IMR-90 (cell line): ENCODE measurements at regions not wholly inside any gene's neighbourhood (a gene's known extent, or its start where the extent isn't known, plus 50 kb on each side); places are given as distances from the start of the nearest gene placed in this dataset.
"Not testable (repeated sequence)": the region's sequence is repeated elsewhere in the genome, so short reads cannot be mapped to it uniquely, and the experiment has no call there.

ENCODE experiments used
- ATAC-seq: fragments of 200-7000 bp; cut with Tn5 transposase; 2 replicates; pipeline ENCODE4 v1.9.1; 2020; ENCODE audit warnings: low read depth, mild to moderate bottlenecking, moderate library complexity
- BruUV-seq: library from RNA; stranded (reverse); fragments of 400-500 nt; replicated peaks from 2 replicates; lab custom pipeline; 2021; lab: Mats Ljungman, UMichigan
- CTCF ChIA-PET: fragments of 300-600 bp; formaldehyde crosslinking; extraction: SDS; loops from one replicate; lab custom pipeline; 2021; ENCODE audit warnings: antibody characterized with exemption; lab: Yijun Ruan, JAX
- POLR2A ChIA-PET: fragments of 300-600 bp; sonication (Branson Sonifier 250); formaldehyde crosslinking; loops from one replicate; lab custom pipeline; 2022; ENCODE audit warnings: antibody characterized with exemption; ENCODE audit not compliant: unreplicated experiment; lab: Charles Lee
- DNase-seq: peaks from one replicate; pipeline ENCODE4 v3.0.0; 2013
- H2AFZ ChIP-seq: replicated peaks from 2 replicates; pipeline ENCODE3; 2013; ENCODE audit warnings: low read length, mild to moderate bottlenecking; ENCODE audit not compliant: poor library complexity
- H2AK5ac ChIP-seq: 2 replicates; pipeline ENCODE4 v1.6.1; 2013; ENCODE audit warnings: low read depth, low read length, inconsistent platforms
- H2AK9ac ChIP-seq: replicated peaks from 2 replicates; pipeline ENCODE3; 2013; ENCODE audit warnings: mild to moderate bottlenecking, low read depth, low read length, moderate library complexity; ENCODE audit not compliant: poor library complexity
- H2BK120ac ChIP-seq: 2 replicates; pipeline ENCODE4 v1.6.1; 2013; ENCODE audit warnings: low read depth, low read length, inconsistent platforms
- H2BK15ac ChIP-seq: 3 replicates; pipeline ENCODE4 v1.6.1; 2013; ENCODE audit warnings: low read depth, low read length, inconsistent platforms
- H2BK20ac ChIP-seq: 2 replicates; pipeline ENCODE4 v1.6.1; 2013; ENCODE audit warnings: low read depth, mild to moderate bottlenecking, inconsistent platforms, low read length, moderate library complexity
- H2BK5ac ChIP-seq: 2 replicates; pipeline ENCODE4 v1.6.1; 2013; ENCODE audit warnings: mild to moderate bottlenecking, low read depth, low read length, inconsistent platforms; ENCODE audit not compliant: poor library complexity, severe bottlenecking
- H3K14ac ChIP-seq: replicated peaks from 2 replicates; pipeline ENCODE4 v1.6.1; 2013; ENCODE audit warnings: low read depth, low read length, inconsistent platforms
- H3K18ac ChIP-seq: 2 replicates; pipeline ENCODE4 v1.6.1; 2013; ENCODE audit warnings: low read depth, low read length, control low read depth
- H3K23ac ChIP-seq: 2 replicates; pipeline ENCODE4 v1.6.1; 2013; ENCODE audit warnings: low read depth, low read length, inconsistent platforms
- H3K27ac ChIP-seq: 2 replicates; pipeline ENCODE4 v1.5.1; 2013; ENCODE audit warnings: mild to moderate bottlenecking, control low read depth, low read length; ENCODE audit not compliant: insufficient read depth
- H3K27me3 ChIP-seq: 2 replicates; pipeline ENCODE4 v1.6.1; 2013; ENCODE audit warnings: low read length; ENCODE audit not compliant: control insufficient read depth, insufficient read depth
- H3K36me3 ChIP-seq: 2 replicates; pipeline ENCODE4 v1.6.1; 2013; ENCODE audit warnings: low read length, mixed read lengths; ENCODE audit not compliant: control insufficient read depth, insufficient read depth
- H3K4ac ChIP-seq: 2 replicates; pipeline ENCODE4 v1.6.1; 2013; ENCODE audit warnings: low read depth, low read length, inconsistent platforms
- H3K4me1 ChIP-seq: 2 replicates; pipeline ENCODE4 v1.6.1; 2013; ENCODE audit warnings: low read length, mixed read lengths; ENCODE audit not compliant: control insufficient read depth, insufficient read depth
- H3K4me2 ChIP-seq: 2 replicates; pipeline ENCODE4 v1.6.1; 2013; ENCODE audit warnings: low read depth, mild to moderate bottlenecking, control low read depth, low read length, moderate library complexity
- H3K4me3 ChIP-seq: 2 replicates; pipeline ENCODE4 v1.5.1; 2013; ENCODE audit warnings: low read depth, mild to moderate bottlenecking, control low read depth, low read length, moderate library complexity; ENCODE audit not compliant: insufficient read depth
- H3K56ac ChIP-seq: 2 replicates; pipeline ENCODE4 v1.6.1; 2013; ENCODE audit warnings: low read length, inconsistent platforms; ENCODE audit not compliant: insufficient read depth; ENCODE audit errors: extremely low read depth
- H3K79me1 ChIP-seq, 2 experiments: 2 replicates each; pipeline ENCODE4 v1.6.1; 2013; ENCODE audit warnings: low read length in 2 of 2, inconsistent platforms in 1 of 2, low read depth in 1 of 2
- H3K9ac ChIP-seq: 2 replicates; pipeline ENCODE4 v1.6.1; 2013; ENCODE audit warnings: low read depth, low read length, control low read depth
- H3K9me1 ChIP-seq: 2 replicates; pipeline ENCODE4 v1.6.1; 2013; ENCODE audit warnings: low read length, inconsistent platforms; ENCODE audit not compliant: insufficient read depth
- H3K9me3 ChIP-seq: 2 replicates; pipeline ENCODE4 v1.6.1; 2013; ENCODE audit warnings: low read length; ENCODE audit not compliant: control insufficient read depth, insufficient read depth
- H4K20me1 ChIP-seq: 2 replicates; pipeline ENCODE4 v1.6.1; 2013; ENCODE audit warnings: low read length, inconsistent platforms; ENCODE audit not compliant: insufficient read depth
- H4K5ac ChIP-seq: 2 replicates; pipeline ENCODE4 v1.6.1; 2013; ENCODE audit warnings: mild to moderate bottlenecking, low read depth, low read length, control low read depth
- H4K8ac ChIP-seq, 2 experiments: 2 replicates each; pipeline ENCODE4 v1.6.1; 2013; ENCODE audit warnings: low read depth in 2 of 2, low read length in 2 of 2, control low read depth in 1 of 2, inconsistent platforms in 1 of 2
- H4K91ac ChIP-seq: 2 replicates; pipeline ENCODE4 v1.6.1; 2013; ENCODE audit warnings: low read depth, low read length, inconsistent platforms; ENCODE audit not compliant: insufficient read depth
- WGBS, 2 experiments: methylation state at CpG; one replicate each; pipeline versions ENCODE4 v1.1.5 to v1.1.7; 2013; ENCODE audit warnings: missing lambda C conversion rate in 2 of 2; ENCODE audit not compliant: insufficient read length in 1 of 2; ENCODE audit errors: extremely low coverage in 2 of 2; 5-methylcytosine and 5-hydroxymethylcytosine counted together
- dilution Hi-C: fragments of 300-500 bp; cut with HindIII; formaldehyde crosslinking; loops from one replicate; pipeline ENCODE4 v1.14.3; 2018; ENCODE audit warnings: low sequenced_read_pairs; ENCODE audit not compliant: unreplicated experiment
- in situ Hi-C: fragments of 300-500 bp; cut with MboI; formaldehyde crosslinking; loops from 3 replicates; pipeline ENCODE4 v1.14.3; 2019; ENCODE audit warnings: low sequenced_read_pairs, inconsistent platforms, mixed read lengths
- intact Hi-C: fragments of 100-400 bp; cut with micrococcal nuclease; formaldehyde crosslinking; loops from 2 replicates; pipeline ENCODE4 v1.10.0; 2022

GRCh38 chr3:191691184-191691583 is 230.2 kb downstream of the PYDC2 start:
- H3K4ac ChIP-seq, H3K27me3 ChIP-seq, H3K9ac ChIP-seq, H2BK15ac ChIP-seq, H3K4me3 ChIP-seq, H3K23ac ChIP-seq, H3K79me1 ChIP-seq, H2AFZ ChIP-seq, DNase-seq, H2BK5ac ChIP-seq, H3K18ac ChIP-seq, H3K14ac ChIP-seq, H3K4me1 ChIP-seq, H2AK5ac ChIP-seq, ATAC-seq, H4K91ac ChIP-seq, H3K56ac ChIP-seq, H3K9me3 ChIP-seq, H4K20me1 ChIP-seq, H2AK9ac ChIP-seq, BruUV-seq, H2BK20ac ChIP-seq, H3K27ac ChIP-seq, H3K4me2 ChIP-seq, intact Hi-C loops, H4K5ac ChIP-seq, dilution Hi-C loops, H4K8ac ChIP-seq, H3K9me1 ChIP-seq, CTCF ChIA-PET, in situ Hi-C loops, H3K36me3 ChIP-seq, H2BK120ac ChIP-seq, POLR2A ChIA-PET: not testable (repeated sequence)
- WGBS, 2 experiments: no CpG with 5 or more reads among the region's 3 CpGs
